Upper lobe of left lung (tissue), 6 donors: ENCODE measurements at regions not wholly inside any gene's neighbourhood (a gene's known extent, or its start where the extent isn't known, plus 50 kb on each side); places are given as distances from the start of the nearest gene placed in this dataset.

ENCODE experiments used
- ATAC-seq, 2 donors: fragments of 200-7000 bp; cut with Tn5 transposase; one replicate each; pipeline ENCODE4 v1.9.1; 2022; ENCODE audit warnings: mild to moderate bottlenecking in 2 of 2, moderate library complexity in 2 of 2; ENCODE audit not compliant: low FRiP score in 2 of 2
- DNase-seq, 2 donors: peaks; one replicate each; pipeline ENCODE4 v3.0.0-alpha.2; 2019 to 2020
- H3K27ac ChIP-seq, 4 donors: fragments of 200-600 bp; sonication (generic); one replicate each; pipeline ENCODE4 v1.5.1; 2016 to 2019
- H3K27me3 ChIP-seq, 4 donors: fragments of 200-600 bp; sonication (generic); one replicate each; pipeline ENCODE4 v1.5.1; 2017 to 2019
- H3K36me3 ChIP-seq, 4 donors: fragments of 200-600 bp; sonication (generic); one replicate each; pipeline ENCODE4 v1.5.1; 2016 to 2019
- H3K4me1 ChIP-seq, 4 donors: fragments of 200-600 bp; sonication (generic); one replicate each; pipeline ENCODE4 v1.5.1; 2018 to 2019
- H3K4me3 ChIP-seq, 4 donors: fragments of 200-600 bp; sonication (generic); one replicate each; pipeline ENCODE4 v1.5.1; 2017 to 2019; ENCODE audit warnings: mild to moderate bottlenecking in 2 of 4, moderate library complexity in 1 of 4
- H3K9me3 ChIP-seq, 4 donors: fragments of 200-600 bp; sonication (generic); one replicate each; pipeline ENCODE4 v1.5.1; 2018 to 2019
- CTCF ChIP-seq, 6 experiments: fragments of 450-650 bp in 4 of 6; fragments of 200-600 bp in 2 of 6; sonication (generic) in 2 of 6; IDR thresholded peaks; one replicate each; pipeline ENCODE4 v1.5.1; 2016 to 2019; ENCODE audit warnings: antibody characterized with exemption in 6 of 6
- EP300 ChIP-seq, 4 donors: sonication (generic); formaldehyde crosslinking; IDR thresholded peaks; one replicate each; pipeline ENCODE4 v1.5.1; 2017; ENCODE audit warnings: antibody characterized with exemption in 4 of 4, control low read depth in 2 of 4
- POLR2A ChIP-seq, 4 donors: fragments of 450-650 bp; IDR thresholded peaks; one replicate each; pipeline ENCODE4 v1.5.1; 2016 to 2017; ENCODE audit warnings: antibody characterized with exemption in 4 of 4, mild to moderate bottlenecking in 2 of 4
- POLR2AphosphoS5 ChIP-seq, 2 donors: sonication (generic); formaldehyde crosslinking; IDR thresholded peaks; one replicate each; pipeline ENCODE4 v1.5.1; 2017; ENCODE audit warnings: antibody characterized with exemption in 2 of 2
- WGBS, 2 donors: methylation state at CpG; one replicate each; pipeline ENCODE4 v1.1.5; 2017 to 2018; 5-methylcytosine and 5-hydroxymethylcytosine counted together
- donor health status: DM: no; HTN: no; CAD: no; lungs with moderate emphysema.
- donor health status: DM: no; HTN: yes; CAD: no; lungs with severe emphysema.

DNA sequence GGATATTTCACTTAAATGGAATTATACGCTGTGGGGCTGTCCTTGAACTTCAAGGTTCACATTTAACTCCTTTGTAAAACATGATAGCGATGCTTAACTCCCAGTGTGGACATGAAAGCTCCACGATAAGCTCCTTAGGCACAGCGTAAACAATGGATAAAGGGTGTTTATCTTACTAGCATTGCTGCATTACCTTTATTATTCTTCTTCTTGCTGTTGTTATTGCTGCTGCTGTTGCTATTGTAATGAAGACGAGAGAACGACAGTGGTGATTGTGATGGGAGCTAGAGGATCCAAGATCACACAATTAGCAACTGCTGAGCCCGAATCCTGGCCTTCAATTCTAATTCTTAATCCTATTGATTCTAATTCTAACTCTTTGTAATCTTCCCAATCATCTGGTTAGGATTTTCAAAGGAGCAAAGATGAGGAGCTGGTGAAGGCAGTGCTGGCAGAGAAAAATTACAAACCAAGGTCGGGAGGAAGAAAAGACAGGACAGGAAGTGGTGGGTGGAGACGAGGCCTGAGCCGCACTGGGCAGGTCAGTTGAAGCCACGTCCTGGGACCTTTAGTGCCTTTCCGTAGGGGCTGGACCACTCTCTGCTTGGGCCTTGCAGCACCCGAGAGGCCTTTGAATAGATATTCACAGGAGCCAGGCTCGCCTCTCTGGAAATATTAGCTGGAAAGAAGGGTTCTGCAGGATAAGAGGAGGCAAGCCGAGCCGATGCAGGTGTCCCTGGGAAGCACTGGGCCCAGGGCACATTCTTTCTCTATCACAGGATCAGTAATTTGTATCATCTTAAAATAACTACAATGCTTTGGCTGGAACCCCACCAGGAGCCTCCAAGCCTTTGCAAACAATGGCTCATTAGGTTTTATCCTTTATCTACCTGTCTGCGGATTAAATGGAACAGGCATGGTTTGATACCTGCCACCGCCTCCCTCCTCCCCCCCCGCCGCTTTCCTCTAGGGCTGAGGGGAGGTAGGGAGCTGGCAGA is 571.6 kb downstream of the AJAP1 start:
- 45 to 51% methylated on average over 20 of the region's 20 CpGs for WGBS, 2 donors
- H3K9me3 ChIP-seq = no peaks in the 10 kb centered on the region
- TF ChIP-seq POLR2A (IDR thresholded peaks at IDR 0.05) (no peak), EP300 (IDR thresholded peaks at IDR 0.05) (no peak), POLR2AphosphoS5 (IDR thresholded peaks at IDR 0.05) (no peak), CTCF (IDR thresholded peaks at IDR 0.05) (no peak)
- no peak overlapping the region for H3K27ac ChIP-seq
- ATAC-seq (no peak), DNase-seq (no peak)
- H3K36me3 ChIP-seq = no peaks in the 10 kb centered on the region
- H3K4me3 ChIP-seq = no peak overlapping the region
- no peaks in the 10 kb centered on the region for H3K27me3 ChIP-seq
- H3K4me1 ChIP-seq = no peaks in the 10 kb centered on the region

- Histone ChIP-seq H3K4me3 (no peak overlapping the region), H3K4me1 (no peaks in the 10 kb centered on the region), H3K27ac (no peak overlapping the region), H3K27me3 (no peaks in the 10 kb centered on the region), H3K36me3 (no peaks in the 10 kb centered on the region), H3K9me3 (no peaks in the 10 kb centered on the region)
- 83 to 84% methylated on average over 4 of the region's 4 CpGs for WGBS, 2 donors
- ATAC-seq = no peak
- TF ChIP-seq CTCF (IDR thresholded peaks at IDR 0.05) (no peak), POLR2A (IDR thresholded peaks at IDR 0.05) (no peak), EP300 (IDR thresholded peaks at IDR 0.05) (no peak), POLR2AphosphoS5 (IDR thresholded peaks at IDR 0.05) (no peak)
- DNase-seq = no peak
These were observed 568.8 kb downstream of the AJAP1 start for GRCh38 chr1:5223206-5223605.

DNA sequence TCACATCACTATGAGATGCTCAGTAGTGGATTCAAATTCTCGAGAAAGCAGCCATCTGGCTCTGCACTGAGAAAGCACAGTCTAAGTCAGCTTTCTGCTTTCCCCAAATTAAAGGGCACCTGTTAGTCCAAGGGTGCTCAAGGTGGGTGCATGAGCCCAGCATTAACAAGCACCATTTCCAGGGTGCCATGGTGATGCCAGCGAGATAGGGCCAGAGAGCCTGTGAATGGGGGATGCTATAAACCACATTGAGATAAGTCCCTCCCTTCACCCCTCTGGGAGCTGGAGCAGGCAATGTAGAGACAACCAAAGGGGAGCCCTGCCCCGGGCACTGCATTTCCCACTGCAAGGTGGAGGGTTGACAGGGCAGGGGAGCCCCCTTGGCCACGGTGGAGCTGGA is 568.2 kb downstream of the AJAP1 start:
- 67 to 78% methylated on average over 4 of the region's 4 CpGs for WGBS, 2 donors
- ATAC-seq = no peak
- Histone ChIP-seq H3K27ac (no peak overlapping the region), H3K27me3 (no peaks in the 10 kb centered on the region), H3K4me3 (no peak overlapping the region), H3K9me3 (no peaks in the 10 kb centered on the region), H3K4me1 (no peaks in the 10 kb centered on the region), H3K36me3 (no peaks in the 10 kb centered on the region)
- no peak for DNase-seq
- TF ChIP-seq EP300 (IDR thresholded peaks at IDR 0.05) (no peak), POLR2AphosphoS5 (IDR thresholded peaks at IDR 0.05) (no peak), CTCF (IDR thresholded peaks at IDR 0.05) (no peak), POLR2A (IDR thresholded peaks at IDR 0.05) (no peak)

DNA sequence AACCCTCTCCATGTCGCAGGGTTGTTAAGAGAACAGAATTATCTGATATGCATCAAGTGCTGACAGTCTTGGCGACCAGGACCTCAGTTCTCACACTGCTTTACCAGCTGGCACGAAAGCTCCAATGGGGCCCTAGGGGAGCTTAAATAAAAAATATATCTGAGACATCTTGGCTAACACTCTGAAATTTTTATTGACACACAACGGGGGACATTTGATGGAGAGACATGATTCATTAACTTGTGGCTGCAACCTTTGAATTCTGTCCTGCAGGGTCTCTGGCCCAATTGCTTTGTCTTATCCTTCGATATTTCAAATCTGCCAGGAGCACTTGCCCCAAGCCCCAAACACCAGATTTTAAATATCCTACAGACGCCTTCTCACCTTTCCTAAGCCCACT is 567.0 kb downstream of the AJAP1 start:
- WGBS, 2 donors = 68 to 75% methylated on average over 6 of the region's 6 CpGs
- no peak for TF ChIP-seq POLR2A (IDR thresholded peaks at IDR 0.05)
- no peak for TF ChIP-seq POLR2AphosphoS5 (IDR thresholded peaks at IDR 0.05)
- no peak for TF ChIP-seq EP300 (IDR thresholded peaks at IDR 0.05)
- no peak overlapping the region for H3K4me3 ChIP-seq
- no peaks in the 10 kb centered on the region for H3K4me1 ChIP-seq
- no peaks in the 10 kb centered on the region for H3K9me3 ChIP-seq
- no peak overlapping the region for H3K27ac ChIP-seq
- H3K27me3 ChIP-seq = no peaks in the 10 kb centered on the region
- ATAC-seq (no peak), DNase-seq (no peak)
- no peaks in the 10 kb centered on the region for H3K36me3 ChIP-seq

DNA sequence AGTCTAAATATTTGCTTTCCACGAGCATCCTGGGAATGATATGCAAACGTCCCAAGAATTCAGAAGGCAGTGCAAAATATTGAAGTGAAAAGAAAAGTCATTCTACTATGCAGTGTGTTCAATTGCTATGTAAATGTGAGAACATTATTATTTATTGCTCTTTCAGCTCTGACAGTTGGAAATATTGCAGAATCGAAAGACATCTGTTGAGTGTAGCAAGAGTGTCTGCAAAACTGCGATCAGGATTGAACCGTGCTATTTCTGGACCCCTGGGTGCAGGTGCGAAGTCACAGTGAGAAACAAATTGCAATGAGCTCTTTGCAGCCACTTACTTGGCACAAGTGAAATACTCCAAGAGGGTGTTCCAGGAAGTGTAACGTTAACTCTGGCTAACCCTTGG is 566.4 kb downstream of the AJAP1 start:
- Histone ChIP-seq H3K27ac (no peak overlapping the region), H3K9me3 (no peaks in the 10 kb centered on the region), H3K27me3 (no peaks in the 10 kb centered on the region), H3K36me3 (no peaks in the 10 kb centered on the region), H3K4me3 (no peak overlapping the region), H3K4me1 (no peaks in the 10 kb centered on the region)
- DNase-seq = no peak
- no peak for TF ChIP-seq POLR2AphosphoS5 (IDR thresholded peaks at IDR 0.05)
- WGBS, 2 donors = 56% methylated on average over 7 of the region's 7 CpGs
- ATAC-seq = no peak

GRCh38 chr1:5220421-5220820 is 566.0 kb downstream of the AJAP1 start:
- H3K9me3 ChIP-seq = no peaks in the 10 kb centered on the region
- H3K4me1 ChIP-seq = no peaks in the 10 kb centered on the region
- DNase-seq (no peak), ATAC-seq (no peak)
- H3K4me3 ChIP-seq = no peak overlapping the region
- TF ChIP-seq EP300 (IDR thresholded peaks at IDR 0.05) = no peak
- TF ChIP-seq POLR2A (IDR thresholded peaks at IDR 0.05) = no peak
- TF ChIP-seq CTCF (IDR thresholded peaks at IDR 0.05) = no peak
- TF ChIP-seq POLR2AphosphoS5 (IDR thresholded peaks at IDR 0.05) = no peak
- H3K36me3 ChIP-seq = no peaks in the 10 kb centered on the region
- WGBS, 2 donors = 46 to 61% methylated on average over 2 of the region's 2 CpGs
- H3K27ac ChIP-seq = no peak overlapping the region
- H3K27me3 ChIP-seq = no peaks in the 10 kb centered on the region
